A549 (cell line): ENCODE measurements at regions not wholly inside any gene's neighbourhood (a gene's known extent, or its start where the extent isn't known, plus 50 kb on each side); places are given as distances from the start of the nearest gene placed in this dataset.

Experiments
- EP300 ChIP-seq, 2 experiments: fragments of >200 bp; sonication (Bioruptor Twin); formaldehyde crosslinking; IDR thresholded peaks; 2 replicates in 1 of 2; 3 replicates in 1 of 2; pipeline ENCODE4 v1.6.1; 2016 to 2017
- ZNF302 ChIP-seq: fragments of 250-450 bp; sonication (Bioruptor Pico); IDR thresholded peaks from 2 replicates; pipeline ENCODE4 v1.9.0; 2021; ENCODE audit warnings: inconsistent platforms, mild to moderate bottlenecking, moderate library complexity
- TF ChIP-seq, protein P1 (sequence below): fragments of >200 bp; sonication (Bioruptor Twin); formaldehyde crosslinking; IDR thresholded peaks from 3 replicates; pipeline ENCODE4 v1.5.1; 2016

DNA sequence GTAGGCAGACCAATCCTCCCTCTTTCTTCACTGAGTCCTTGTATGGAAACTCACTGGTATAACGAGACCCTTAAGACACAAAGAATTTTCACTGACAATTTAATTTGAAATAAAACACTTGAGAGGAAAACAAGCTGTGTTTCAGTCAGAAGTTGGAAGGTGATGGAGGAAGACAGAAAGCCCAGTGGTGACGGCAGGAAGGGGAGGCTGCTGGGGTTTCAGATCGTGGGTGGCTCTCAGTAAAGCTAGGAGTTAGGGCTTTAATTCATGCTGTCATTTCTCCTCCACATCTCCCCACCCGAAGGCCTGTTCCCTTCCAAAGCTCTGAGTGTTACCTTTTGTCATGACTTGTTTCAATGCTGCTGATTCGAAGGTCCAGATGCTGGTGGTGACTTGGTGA, 605.2 kb upstream of the DPP6 start:
- TF ChIP-seq EP300 (IDR thresholded peaks at IDR 0.05) (no peak), ZNF302 (CRISPR knock-in tag) (no peak)
- TF ChIP-seq, protein P1, sequence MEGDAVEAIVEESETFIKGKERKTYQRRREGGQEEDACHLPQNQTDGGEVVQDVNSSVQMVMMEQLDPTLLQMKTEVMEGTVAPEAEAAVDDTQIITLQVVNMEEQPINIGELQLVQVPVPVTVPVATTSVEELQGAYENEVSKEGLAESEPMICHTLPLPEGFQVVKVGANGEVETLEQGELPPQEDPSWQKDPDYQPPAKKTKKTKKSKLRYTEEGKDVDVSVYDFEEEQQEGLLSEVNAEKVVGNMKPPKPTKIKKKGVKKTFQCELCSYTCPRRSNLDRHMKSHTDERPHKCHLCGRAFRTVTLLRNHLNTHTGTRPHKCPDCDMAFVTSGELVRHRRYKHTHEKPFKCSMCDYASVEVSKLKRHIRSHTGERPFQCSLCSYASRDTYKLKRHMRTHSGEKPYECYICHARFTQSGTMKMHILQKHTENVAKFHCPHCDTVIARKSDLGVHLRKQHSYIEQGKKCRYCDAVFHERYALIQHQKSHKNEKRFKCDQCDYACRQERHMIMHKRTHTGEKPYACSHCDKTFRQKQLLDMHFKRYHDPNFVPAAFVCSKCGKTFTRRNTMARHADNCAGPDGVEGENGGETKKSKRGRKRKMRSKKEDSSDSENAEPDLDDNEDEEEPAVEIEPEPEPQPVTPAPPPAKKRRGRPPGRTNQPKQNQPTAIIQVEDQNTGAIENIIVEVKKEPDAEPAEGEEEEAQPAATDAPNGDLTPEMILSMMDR: no peak
